HG03097 (cell line): ENCODE measurements at regions not wholly inside any gene's neighbourhood (a gene's known extent, or its start where the extent isn't known, plus 50 kb on each side); places are given as distances from the start of the nearest gene placed in this dataset.

ENCODE experiments used
- ATAC-seq: cut with Tn5 transposase; IDR thresholded peaks from one replicate; pipeline ENCODE4 v1.9.1; 2021; ENCODE audit not compliant: unreplicated experiment, low FRiP score

- ATAC-seq = no peak
These were observed 116.9 kb downstream of the ETS2 start for GRCh38 chr21:38922474-38923235.

- no peak for ATAC-seq
These were observed 116.0 kb downstream of the ETS2 start for GRCh38 chr21:38921511-38922251.

- no peak for ATAC-seq
These were observed 115.1 kb downstream of the ETS2 start for GRCh38 chr21:38920631-38921398.

- ATAC-seq = no peak
These were observed 113.0 kb downstream of the ETS2 start for GRCh38 chr21:38918607-38919346.

GRCh38 chr21:38917043-38917774 is 111.5 kb downstream of the ETS2 start:
- ATAC-seq = no peak

GRCh38 chr21:38916214-38916964 is 110.7 kb downstream of the ETS2 start:
- ATAC-seq = no peak

- ATAC-seq = no peak
These were observed 109.8 kb downstream of the ETS2 start for GRCh38 chr21:38915546-38915945.

- no peak for ATAC-seq
These were observed 109.0 kb downstream of the ETS2 start for GRCh38 chr21:38914528-38915293.

- ATAC-seq = no peak
These were observed 108.3 kb downstream of the ETS2 start for GRCh38 chr21:38913893-38914527.

- ATAC-seq = no peak
These were observed 107.6 kb downstream of the ETS2 start for GRCh38 chr21:38913120-38913892.

- no peak for ATAC-seq
These were observed 107.0 kb downstream of the ETS2 start for GRCh38 chr21:38912789-38913119.

- ATAC-seq = no peak
These were observed 106.4 kb downstream of the ETS2 start for GRCh38 chr21:38912102-38912629.

GRCh38 chr21:38911484-38912101 is 105.9 kb downstream of the ETS2 start:
- ATAC-seq = no peak

- no peak for ATAC-seq
These were observed 104.8 kb downstream of the ETS2 start for GRCh38 chr21:38910390-38911067.

GRCh38 chr21:38909929-38910328 is 104.2 kb downstream of the ETS2 start:
- no peak for ATAC-seq

- no peak for ATAC-seq
These were observed 103.4 kb downstream of the ETS2 start for GRCh38 chr21:38909109-38909508.
